ENCODE measurements at regions not wholly inside any gene's neighbourhood (a gene's known extent, or its start where the extent isn't known, plus 50 kb on each side); places are given as distances from the start of the nearest gene placed in this dataset.

GRCh38 chr4:43959976-43960375, 488.6 kb downstream of the KCTD8 start:
- Mint-ChIP-seq H3K27ac (ENCODE audit: unreplicated experiment) (no peak overlapping the region), H3K4me1 (ENCODE audit: low read depth, unreplicated experiment) (no peaks in the 10 kb centered on the region), H3K4me3 (ENCODE audit: unreplicated experiment) (no peak overlapping the region), H3K36me3 (ENCODE audit: insufficient read depth, unreplicated experiment) (no peaks in the 10 kb centered on the region), H3K9me3 (ENCODE audit: unreplicated experiment) (no peaks in the 10 kb centered on the region), H3K27me3 (ENCODE audit: insufficient read depth, unreplicated experiment) (no peaks in the 10 kb centered on the region)
- no peak for TF ChIP-seq CTCF (IDR thresholded peaks at IDR 0.05; ENCODE audit: insufficient read depth in 1 of 2, low read depth in 1 of 2, low read length in 1 of 2, severe bottlenecking in 1 of 2, unreplicated experiment in 1 of 2)
- intact Hi-C loops (cut with micrococcal nuclease; ENCODE audit: unreplicated experiment): no loop called here
- POLR2A ChIA-PET: no interaction called here
- Histone ChIP-seq H3K36me3 (ENCODE audit: control insufficient read depth, insufficient read depth, low read length) (no peaks in the 10 kb centered on the region), H3K4me1 (no peaks in the 10 kb centered on the region), H3K27me3 (replicated peaks; ENCODE audit: control insufficient read depth, insufficient read depth, low read length) (no peaks in the 10 kb centered on the region), H3K9me3 (no peaks in the 10 kb centered on the region), H3K4me3 (ENCODE audit: low read depth, low read length) (no peak overlapping the region)
- BruUV-seq (replicated peaks): no TSS peak
- CTCF ChIA-PET: no interaction called here
- DNase-seq: no peak

GRCh38 chr4:43968011-43968410, 480.6 kb downstream of the KCTD8 start:
- Mint-ChIP-seq H3K36me3 (ENCODE audit: insufficient read depth, unreplicated experiment) (no peaks in the 10 kb centered on the region), H3K27ac (ENCODE audit: unreplicated experiment) (no peak overlapping the region), H3K27me3 (ENCODE audit: insufficient read depth, unreplicated experiment) (no peaks in the 10 kb centered on the region), H3K4me1 (ENCODE audit: low read depth, unreplicated experiment) (no peaks in the 10 kb centered on the region), H3K4me3 (ENCODE audit: unreplicated experiment) (no peak overlapping the region), H3K9me3 (ENCODE audit: unreplicated experiment) (no peaks in the 10 kb centered on the region)
- ChIA-PET POLR2A (no interaction called here), CTCF (no interaction called here)
- Histone ChIP-seq H3K27me3 (replicated peaks; ENCODE audit: control insufficient read depth, insufficient read depth, low read length) (no peaks in the 10 kb centered on the region), H3K4me3 (ENCODE audit: low read depth, low read length) (no peak overlapping the region), H3K36me3 (ENCODE audit: control insufficient read depth, insufficient read depth, low read length) (no peaks in the 10 kb centered on the region), H3K4me1 (no peaks in the 10 kb centered on the region), H3K9me3 (no peaks in the 10 kb centered on the region)
- BruUV-seq (replicated peaks): no TSS peak
- DNase-seq: no peak
- intact Hi-C loops (cut with micrococcal nuclease; ENCODE audit: unreplicated experiment): no loop called here
- no peak for TF ChIP-seq CTCF (IDR thresholded peaks at IDR 0.05; ENCODE audit: insufficient read depth in 1 of 2, low read depth in 1 of 2, low read length in 1 of 2, severe bottlenecking in 1 of 2, unreplicated experiment in 1 of 2)

- H3K36me3 ChIP-seq (ENCODE audit: control insufficient read depth, insufficient read depth, low read length): no peaks in the 10 kb centered on the region
- no TSS peak for BruUV-seq (replicated peaks)
- CTCF ChIA-PET: no interaction called here
- DNase-seq: no peak
- no peaks in the 10 kb centered on the region for H3K4me1 ChIP-seq
- no peaks in the 10 kb centered on the region for H3K36me3 Mint-ChIP-seq (ENCODE audit: insufficient read depth, unreplicated experiment)
- no peaks in the 10 kb centered on the region for H3K4me1 Mint-ChIP-seq (ENCODE audit: low read depth, unreplicated experiment)
- peaks cover 22% of the 10 kb centered on the region for H3K9me3 Mint-ChIP-seq (ENCODE audit: unreplicated experiment)
- no peaks in the 10 kb centered on the region for H3K27me3 ChIP-seq (replicated peaks; ENCODE audit: control insufficient read depth, insufficient read depth, low read length)
- H3K4me3 ChIP-seq (ENCODE audit: low read depth, low read length): no peak overlapping the region
- no peaks in the 10 kb centered on the region for H3K9me3 ChIP-seq
- no peak overlapping the region for H3K4me3 Mint-ChIP-seq (ENCODE audit: unreplicated experiment)
- no peak for TF ChIP-seq CTCF (IDR thresholded peaks at IDR 0.05; ENCODE audit: insufficient read depth in 1 of 2, low read depth in 1 of 2, low read length in 1 of 2, severe bottlenecking in 1 of 2, unreplicated experiment in 1 of 2)
- no peak overlapping the region for H3K27ac Mint-ChIP-seq (ENCODE audit: unreplicated experiment)
- no peaks in the 10 kb centered on the region for H3K27me3 Mint-ChIP-seq (ENCODE audit: insufficient read depth, unreplicated experiment)
- intact Hi-C loops (cut with micrococcal nuclease; ENCODE audit: unreplicated experiment): no loop called here
- POLR2A ChIA-PET: no interaction called here
Measured at GRCh38 chr4:43983610-43984009, 465.0 kb downstream of the KCTD8 start.

Measured in Caco-2 (cell line).